Stimulated activated effector memory CD8-positive, alpha-beta T cell treated with anti-CD3 and anti-CD28 coated beads, Interleukin-12 subunit alpha, Interleukin-12 subunit beta, amount 100 ng/mL, for 72 hours (primary cell): ENCODE measurements at regions not wholly inside any gene's neighbourhood (a gene's known extent, or its start where the extent isn't known, plus 50 kb on each side); places are given as distances from the start of the nearest gene placed in this dataset.

ENCODE experiments used
- ATAC-seq: fragments of 150-1000 bp; cut with Tn5 transposase; 2 replicates; pipeline ENCODE4 v1.10.0; 2021
- DNase-seq, 2 donors: peaks; one replicate each; pipeline ENCODE4 v3.0.0; 2021 to 2022; ENCODE audit warnings: low spot score in 2 of 2
- H3K27ac Mint-ChIP-seq: one replicate; pipeline ENCODE4 v1.8.0; 2022; ENCODE audit warnings: mild to moderate bottlenecking, mixed read lengths
- H3K36me3 Mint-ChIP-seq: one replicate; pipeline ENCODE4 v1.8.0; 2022; ENCODE audit warnings: mild to moderate bottlenecking, mixed read lengths
- H3K4me1 Mint-ChIP-seq: one replicate; pipeline ENCODE4 v1.8.0; 2022; ENCODE audit warnings: mixed read lengths
- H3K4me3 Mint-ChIP-seq: one replicate; pipeline ENCODE4 v1.8.0; 2022; ENCODE audit warnings: mild to moderate bottlenecking, mixed read lengths
- H3K9me3 Mint-ChIP-seq: one replicate; pipeline ENCODE4 v1.8.0; 2022; ENCODE audit warnings: mixed read lengths

GRCh38 chr4:166230841-166231240 is 357.8 kb downstream of the TLL1 start:
- ATAC-seq: no peak
- H3K27ac Mint-ChIP-seq: no peak overlapping the region
- peaks cover 3% of the 10 kb centered on the region for H3K9me3 Mint-ChIP-seq
- no peak for DNase-seq
- H3K4me3 Mint-ChIP-seq: no peak overlapping the region
- H3K4me1 Mint-ChIP-seq: no peaks in the 10 kb centered on the region
- no peaks in the 10 kb centered on the region for H3K36me3 Mint-ChIP-seq

- peaks cover 3% of the 10 kb centered on the region for H3K9me3 Mint-ChIP-seq
- no peak overlapping the region for H3K4me3 Mint-ChIP-seq
- H3K27ac Mint-ChIP-seq: no peak overlapping the region
- no peaks in the 10 kb centered on the region for H3K36me3 Mint-ChIP-seq
- H3K4me1 Mint-ChIP-seq: no peaks in the 10 kb centered on the region
- ATAC-seq (no peak), DNase-seq (no peak)
Observed at GRCh38 chr4:166239354-166239753, 366.3 kb downstream of the TLL1 start.

- no peak for DNase-seq
- Mint-ChIP-seq H3K9me3 (peaks cover 8% of the 10 kb centered on the region), H3K4me3 (no peak overlapping the region), H3K4me1 (no peaks in the 10 kb centered on the region), H3K27ac (no peak overlapping the region), H3K36me3 (no peaks in the 10 kb centered on the region)
- ATAC-seq: no peak
Observed at GRCh38 chr4:166252487-166253402, 379.7 kb downstream of the TLL1 start.

GRCh38 chr4:166257276-166257675 is 384.2 kb downstream of the TLL1 start:
- DNase-seq (no peak), ATAC-seq (no peak)
- H3K4me3 Mint-ChIP-seq: no peak overlapping the region
- H3K4me1 Mint-ChIP-seq: no peaks in the 10 kb centered on the region
- no peak overlapping the region for H3K27ac Mint-ChIP-seq
- no peaks in the 10 kb centered on the region for H3K36me3 Mint-ChIP-seq
- H3K9me3 Mint-ChIP-seq: peaks cover 3% of the 10 kb centered on the region

- Mint-ChIP-seq H3K4me1 (no peaks in the 10 kb centered on the region), H3K4me3 (no peak overlapping the region), H3K36me3 (no peaks in the 10 kb centered on the region), H3K9me3 (peaks cover 3% of the 10 kb centered on the region), H3K27ac (no peak overlapping the region)
- ATAC-seq: no peak
- no peak for DNase-seq
Observed at GRCh38 chr4:166257891-166258290, 384.9 kb downstream of the TLL1 start.

GRCh38 chr4:166259081-166259480 is 386.0 kb downstream of the TLL1 start:
- no peak overlapping the region for H3K27ac Mint-ChIP-seq
- ATAC-seq (no peak), DNase-seq (no peak)
- H3K9me3 Mint-ChIP-seq: peaks cover 3% of the 10 kb centered on the region
- H3K4me1 Mint-ChIP-seq: no peaks in the 10 kb centered on the region
- no peak overlapping the region for H3K4me3 Mint-ChIP-seq
- H3K36me3 Mint-ChIP-seq: no peaks in the 10 kb centered on the region

- peaks cover 16% of the 10 kb centered on the region for H3K9me3 Mint-ChIP-seq
- ATAC-seq (no peak), DNase-seq (no peak)
- no peak overlapping the region for H3K4me3 Mint-ChIP-seq
- H3K27ac Mint-ChIP-seq: no peak overlapping the region
- H3K4me1 Mint-ChIP-seq: no peaks in the 10 kb centered on the region
- H3K36me3 Mint-ChIP-seq: no peaks in the 10 kb centered on the region
Observed at GRCh38 chr4:166274136-166274761, 401.2 kb downstream of the TLL1 start.

GRCh38 chr4:166274775-166275174 is 401.7 kb downstream of the TLL1 start:
- ATAC-seq: no peak
- DNase-seq: no peak
- no peak overlapping the region for H3K27ac Mint-ChIP-seq
- H3K4me1 Mint-ChIP-seq: no peaks in the 10 kb centered on the region
- H3K36me3 Mint-ChIP-seq: no peaks in the 10 kb centered on the region
- peaks cover 17% of the 10 kb centered on the region for H3K9me3 Mint-ChIP-seq
- H3K4me3 Mint-ChIP-seq: no peak overlapping the region

GRCh38 chr4:166277401-166277800 is 404.4 kb downstream of the TLL1 start:
- peaks cover 17% of the 10 kb centered on the region for H3K9me3 Mint-ChIP-seq
- H3K36me3 Mint-ChIP-seq: no peaks in the 10 kb centered on the region
- DNase-seq (no peak), ATAC-seq (no peak)
- H3K4me1 Mint-ChIP-seq: no peaks in the 10 kb centered on the region
- H3K27ac Mint-ChIP-seq: no peak overlapping the region
- no peak overlapping the region for H3K4me3 Mint-ChIP-seq

GRCh38 chr4:166277853-166278252 is 404.8 kb downstream of the TLL1 start:
- no peak overlapping the region for H3K27ac Mint-ChIP-seq
- H3K36me3 Mint-ChIP-seq: no peaks in the 10 kb centered on the region
- DNase-seq (no peak), ATAC-seq (no peak)
- H3K4me3 Mint-ChIP-seq: no peak overlapping the region
- peaks cover 17% of the 10 kb centered on the region for H3K9me3 Mint-ChIP-seq
- H3K4me1 Mint-ChIP-seq: no peaks in the 10 kb centered on the region

GRCh38 chr4:166279261-166279660 is 406.2 kb downstream of the TLL1 start:
- DNase-seq (no peak), ATAC-seq (no peak)
- H3K27ac Mint-ChIP-seq: no peak overlapping the region
- H3K36me3 Mint-ChIP-seq: no peaks in the 10 kb centered on the region
- H3K4me1 Mint-ChIP-seq: no peaks in the 10 kb centered on the region
- H3K4me3 Mint-ChIP-seq: no peak overlapping the region
- peaks cover 13% of the 10 kb centered on the region for H3K9me3 Mint-ChIP-seq

- ATAC-seq (no peak), DNase-seq (no peak)
- no peak overlapping the region for H3K4me3 Mint-ChIP-seq
- no peaks in the 10 kb centered on the region for H3K36me3 Mint-ChIP-seq
- H3K4me1 Mint-ChIP-seq: no peaks in the 10 kb centered on the region
- H3K27ac Mint-ChIP-seq: no peak overlapping the region
- peaks cover 7% of the 10 kb centered on the region for H3K9me3 Mint-ChIP-seq
Observed at GRCh38 chr4:166280642-166281041, 407.6 kb downstream of the TLL1 start.

GRCh38 chr4:166282081-166282770 is 409.2 kb downstream of the TLL1 start:
- no peak overlapping the region for H3K4me3 Mint-ChIP-seq
- no peaks in the 10 kb centered on the region for H3K36me3 Mint-ChIP-seq
- DNase-seq (no peak), ATAC-seq (no peak)
- H3K4me1 Mint-ChIP-seq: no peaks in the 10 kb centered on the region
- no peak overlapping the region for H3K27ac Mint-ChIP-seq
- H3K9me3 Mint-ChIP-seq: peaks cover 7% of the 10 kb centered on the region

- H3K36me3 Mint-ChIP-seq: no peaks in the 10 kb centered on the region
- ATAC-seq: no peak
- no peaks in the 10 kb centered on the region for H3K4me1 Mint-ChIP-seq
- H3K27ac Mint-ChIP-seq: no peak overlapping the region
- no peak overlapping the region for H3K4me3 Mint-ChIP-seq
- H3K9me3 Mint-ChIP-seq: peaks cover 9% of the 10 kb centered on the region
- no peak for DNase-seq
Observed at GRCh38 chr4:166284221-166284620, 411.2 kb downstream of the TLL1 start.

- Mint-ChIP-seq H3K36me3 (no peaks in the 10 kb centered on the region), H3K9me3 (peaks cover 21% of the 10 kb centered on the region), H3K27ac (no peak overlapping the region), H3K4me1 (no peaks in the 10 kb centered on the region), H3K4me3 (no peak overlapping the region)
- DNase-seq (no peak), ATAC-seq (no peak)
Observed at GRCh38 chr4:166290426-166290825, 417.4 kb downstream of the TLL1 start.

GRCh38 chr4:166293556-166293955 is 420.5 kb downstream of the TLL1 start:
- Mint-ChIP-seq H3K4me3 (no peak overlapping the region), H3K27ac (no peak overlapping the region), H3K9me3 (peaks cover 17% of the 10 kb centered on the region), H3K36me3 (no peaks in the 10 kb centered on the region), H3K4me1 (no peaks in the 10 kb centered on the region)
- DNase-seq (no peak), ATAC-seq (no peak)
